Ishikawa (cell line): ENCODE measurements at regions not wholly inside any gene's neighbourhood (a gene's known extent, or its start where the extent isn't known, plus 50 kb on each side); places are given as distances from the start of the nearest gene placed in this dataset.

ENCODE experiments used
- CEBPB ChIP-seq: IDR thresholded peaks from 2 replicates; pipeline ENCODE4 v1.6.1; 2012
- CREB1 ChIP-seq: IDR thresholded peaks from 2 replicates; pipeline ENCODE4 v1.6.1; 2012; ENCODE audit warnings: low read depth
- EGR1 ChIP-seq: IDR thresholded peaks from 2 replicates; pipeline ENCODE4 v1.6.1; 2012
- EP300 ChIP-seq: IDR thresholded peaks from 2 replicates; pipeline ENCODE4 v1.6.1; 2012; ENCODE audit warnings: borderline replicate concordance
- FOXM1 ChIP-seq: IDR thresholded peaks from 2 replicates; pipeline ENCODE4 v1.6.1; 2012; ENCODE audit warnings: low read depth, borderline replicate concordance
- NFIC ChIP-seq: IDR thresholded peaks from 2 replicates; pipeline ENCODE4 v1.6.1; 2012
- RAD21 ChIP-seq: IDR thresholded peaks from 2 replicates; pipeline ENCODE4 v1.6.1; 2012; ENCODE audit warnings: low read depth
- TAF1 ChIP-seq: IDR thresholded peaks from 2 replicates; pipeline ENCODE4 v1.6.1; 2012; ENCODE audit warnings: low read depth, mild to moderate bottlenecking
- TCF12 ChIP-seq: IDR thresholded peaks from 2 replicates; pipeline ENCODE4 v1.6.1; 2012; ENCODE audit warnings: low read depth
- TEAD4 ChIP-seq: IDR thresholded peaks from 2 replicates; pipeline ENCODE4 v1.6.1; 2012
- YY1 ChIP-seq: IDR thresholded peaks from 2 replicates; pipeline ENCODE4 v1.6.1; 2012; ENCODE audit warnings: low read depth
- ZBTB7A ChIP-seq: IDR thresholded peaks from 2 replicates; pipeline ENCODE4 v1.6.1; 2012; ENCODE audit warnings: low read depth
- TF ChIP-seq, protein P1 (sequence below): IDR thresholded peaks from 2 replicates; pipeline ENCODE4 v1.6.1; 2012; ENCODE audit warnings: low read depth, mild to moderate bottlenecking
- TF ChIP-seq, protein P2 (sequence below): IDR thresholded peaks from 2 replicates; pipeline ENCODE4 v1.6.1; 2012
- TF ChIP-seq, protein P3 (sequence below): IDR thresholded peaks from 2 replicates; pipeline ENCODE4 v1.6.1; 2012

DNA sequence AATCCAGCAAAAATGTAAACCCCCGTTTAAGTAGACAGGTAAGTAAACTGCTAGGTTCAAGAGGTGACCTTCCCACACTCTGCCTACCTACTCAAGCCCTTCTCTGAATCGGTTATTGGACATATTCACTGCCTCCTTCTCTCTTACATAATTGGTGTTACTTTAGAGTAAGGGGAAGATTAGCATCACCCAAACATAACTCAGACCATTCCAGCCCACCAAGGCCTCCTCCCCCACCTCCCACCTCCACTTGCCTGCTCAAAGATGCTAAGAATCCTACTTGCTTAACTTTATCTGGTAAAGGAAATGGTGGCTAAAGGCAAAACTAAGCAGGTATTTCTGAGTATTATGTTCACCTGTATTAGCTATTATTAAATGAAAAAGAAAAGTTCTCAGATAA, 55.0 kb upstream of the DTNA start:
- TF ChIP-seq TEAD4 (no peak), TCF12 (no peak), EGR1 (no peak), EP300 (no peak), NFIC (no peak), FOXM1 (no peak), YY1 (no peak), CEBPB (no peak), CREB1 (no peak), RAD21 (no peak), ZBTB7A (no peak), TAF1 (no peak)
- TF ChIP-seq, protein P1, sequence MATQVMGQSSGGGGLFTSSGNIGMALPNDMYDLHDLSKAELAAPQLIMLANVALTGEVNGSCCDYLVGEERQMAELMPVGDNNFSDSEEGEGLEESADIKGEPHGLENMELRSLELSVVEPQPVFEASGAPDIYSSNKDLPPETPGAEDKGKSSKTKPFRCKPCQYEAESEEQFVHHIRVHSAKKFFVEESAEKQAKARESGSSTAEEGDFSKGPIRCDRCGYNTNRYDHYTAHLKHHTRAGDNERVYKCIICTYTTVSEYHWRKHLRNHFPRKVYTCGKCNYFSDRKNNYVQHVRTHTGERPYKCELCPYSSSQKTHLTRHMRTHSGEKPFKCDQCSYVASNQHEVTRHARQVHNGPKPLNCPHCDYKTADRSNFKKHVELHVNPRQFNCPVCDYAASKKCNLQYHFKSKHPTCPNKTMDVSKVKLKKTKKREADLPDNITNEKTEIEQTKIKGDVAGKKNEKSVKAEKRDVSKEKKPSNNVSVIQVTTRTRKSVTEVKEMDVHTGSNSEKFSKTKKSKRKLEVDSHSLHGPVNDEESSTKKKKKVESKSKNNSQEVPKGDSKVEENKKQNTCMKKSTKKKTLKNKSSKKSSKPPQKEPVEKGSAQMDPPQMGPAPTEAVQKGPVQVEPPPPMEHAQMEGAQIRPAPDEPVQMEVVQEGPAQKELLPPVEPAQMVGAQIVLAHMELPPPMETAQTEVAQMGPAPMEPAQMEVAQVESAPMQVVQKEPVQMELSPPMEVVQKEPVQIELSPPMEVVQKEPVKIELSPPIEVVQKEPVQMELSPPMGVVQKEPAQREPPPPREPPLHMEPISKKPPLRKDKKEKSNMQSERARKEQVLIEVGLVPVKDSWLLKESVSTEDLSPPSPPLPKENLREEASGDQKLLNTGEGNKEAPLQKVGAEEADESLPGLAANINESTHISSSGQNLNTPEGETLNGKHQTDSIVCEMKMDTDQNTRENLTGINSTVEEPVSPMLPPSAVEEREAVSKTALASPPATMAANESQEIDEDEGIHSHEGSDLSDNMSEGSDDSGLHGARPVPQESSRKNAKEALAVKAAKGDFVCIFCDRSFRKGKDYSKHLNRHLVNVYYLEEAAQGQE, result no peak
- TF ChIP-seq, protein P2, sequence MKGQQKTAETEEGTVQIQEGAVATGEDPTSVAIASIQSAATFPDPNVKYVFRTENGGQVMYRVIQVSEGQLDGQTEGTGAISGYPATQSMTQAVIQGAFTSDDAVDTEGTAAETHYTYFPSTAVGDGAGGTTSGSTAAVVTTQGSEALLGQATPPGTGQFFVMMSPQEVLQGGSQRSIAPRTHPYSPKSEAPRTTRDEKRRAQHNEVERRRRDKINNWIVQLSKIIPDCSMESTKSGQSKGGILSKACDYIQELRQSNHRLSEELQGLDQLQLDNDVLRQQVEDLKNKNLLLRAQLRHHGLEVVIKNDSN, result no peak
- TF ChIP-seq, protein P3, sequence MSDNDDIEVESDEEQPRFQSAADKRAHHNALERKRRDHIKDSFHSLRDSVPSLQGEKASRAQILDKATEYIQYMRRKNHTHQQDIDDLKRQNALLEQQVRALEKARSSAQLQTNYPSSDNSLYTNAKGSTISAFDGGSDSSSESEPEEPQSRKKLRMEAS, result no peak

DNA sequence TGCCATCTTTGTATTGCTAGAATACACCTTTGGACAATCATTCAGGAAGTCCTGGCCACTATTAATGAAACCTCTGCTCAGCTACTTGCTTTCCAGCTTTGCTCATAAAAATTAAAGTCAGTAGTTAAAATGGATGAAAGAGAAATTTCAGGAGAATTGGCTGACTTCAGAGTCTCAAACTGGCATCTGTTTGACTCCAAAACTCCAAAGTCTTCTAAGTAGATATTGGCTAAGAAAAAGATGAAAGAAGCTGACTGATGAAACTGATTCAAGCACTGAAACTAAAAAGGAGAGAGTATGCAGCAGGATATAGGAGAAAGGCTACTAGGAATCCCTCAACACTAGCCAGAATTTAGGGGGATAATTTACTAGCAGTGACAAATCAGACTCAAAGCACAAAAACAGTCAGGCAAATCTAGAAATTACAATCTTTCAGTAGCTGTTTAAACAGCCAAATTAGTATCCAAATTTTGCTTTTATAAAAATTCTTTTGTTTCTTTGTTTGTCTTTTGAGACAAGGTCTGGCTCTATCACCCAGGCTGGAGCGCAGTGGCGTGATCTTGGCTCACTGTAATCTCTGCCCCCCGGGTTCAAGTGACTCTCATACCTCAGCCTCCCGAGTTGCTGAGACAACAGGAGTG, 52.1 kb upstream of the DTNA start:
- TF ChIP-seq CEBPB, result no peak
- TF ChIP-seq ZBTB7A, result no peak
- no peak for TF ChIP-seq NFIC
- no peak for TF ChIP-seq TEAD4
- TF ChIP-seq TAF1, result no peak
- TF ChIP-seq TCF12, result no peak
- no peak for TF ChIP-seq YY1
- no peak for TF ChIP-seq CREB1
- TF ChIP-seq, protein P1, result no peak
- TF ChIP-seq RAD21, result no peak
- TF ChIP-seq, protein P3, result no peak
- TF ChIP-seq EP300, result no peak
- TF ChIP-seq, protein P2, result no peak
- TF ChIP-seq FOXM1, result no peak
- TF ChIP-seq EGR1, result no peak

DNA sequence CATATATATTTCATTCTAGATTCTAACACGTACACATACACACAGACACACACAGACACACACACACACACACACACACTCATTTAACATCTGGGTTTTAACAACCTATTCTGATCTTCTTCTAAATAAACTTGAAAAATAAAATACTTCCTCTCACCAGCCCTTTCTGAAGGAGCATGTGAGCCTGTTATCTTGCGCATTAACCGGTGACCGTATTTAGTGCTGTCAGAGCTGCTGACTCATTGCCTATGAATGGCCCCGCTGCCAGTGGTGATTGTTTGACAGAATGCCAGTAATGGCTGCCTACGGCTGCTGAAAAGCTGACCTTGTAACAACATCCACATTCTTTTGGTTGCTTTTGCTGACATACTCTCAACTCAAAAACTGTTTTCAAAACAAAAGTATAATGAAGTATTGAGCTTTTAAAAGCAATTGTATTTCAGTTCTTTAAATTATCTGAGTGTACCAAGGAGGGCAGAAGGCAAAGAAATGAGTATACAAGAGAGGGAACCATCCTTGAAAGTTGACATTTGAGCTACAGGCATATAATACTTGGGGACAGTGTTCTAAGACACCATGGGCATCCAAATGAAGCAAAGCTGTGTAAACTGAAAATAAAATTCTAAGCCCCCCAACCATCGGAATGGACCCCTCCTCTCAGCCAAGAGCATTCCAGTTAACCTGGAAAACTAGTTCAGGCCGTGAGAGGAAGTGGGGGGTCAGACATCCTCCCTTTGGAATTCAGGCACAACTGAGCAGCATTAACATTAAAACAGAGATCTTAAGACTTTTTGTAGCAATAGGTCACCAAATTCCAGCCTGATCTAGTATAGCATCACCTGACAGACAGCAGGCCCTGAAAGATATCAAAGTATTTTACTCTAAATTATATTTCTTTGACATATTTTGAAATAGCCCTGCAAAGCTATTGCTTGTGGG, 50.2 kb upstream of the DTNA start:
- peak; percentile 88 for TF ChIP-seq YY1
- TF ChIP-seq RAD21, result no peak
- peak; percentile 55; the same call in 1 of the 2 replicates for TF ChIP-seq NFIC
